CD8-positive, alpha-beta memory T cell (primary cell): ENCODE measurements at regions not wholly inside any gene's neighbourhood (a gene's known extent, or its start where the extent isn't known, plus 50 kb on each side); places are given as distances from the start of the nearest gene placed in this dataset.

Experiments
- CTCF ChIA-PET: fragments of 350-600 bp; sonication (Branson Sonifier 250); formaldehyde crosslinking; loops from one replicate; lab custom pipeline; 2021; ENCODE audit warnings: antibody characterized with exemption; lab: Charles Lee
- POLR2A ChIA-PET: fragments of 350-600 bp; sonication (Branson Sonifier 250); formaldehyde crosslinking; loops from one replicate; lab custom pipeline; 2021; ENCODE audit warnings: antibody characterized with exemption; lab: Charles Lee
- DNase-seq, 5 donors: peaks; one replicate each; pipeline versions ENCODE4 v3.0.0 to v3.0.0-alpha.2; 2020 to 2022; ENCODE audit warnings: mixed read lengths in 1 of 5
- H3K27ac ChIP-seq: one replicate; pipeline ENCODE4 v1.7.0; 2013; ENCODE audit warnings: low read depth, mild to moderate bottlenecking, low read length, moderate library complexity
- H3K27me3 ChIP-seq: 2 replicates; pipeline ENCODE4 v1.7.0; 2013; ENCODE audit warnings: low read length, mild to moderate bottlenecking; ENCODE audit not compliant: insufficient read depth, poor library complexity, severe bottlenecking
- H3K36me3 ChIP-seq: 2 replicates; pipeline ENCODE4 v1.7.0; 2013; ENCODE audit warnings: mild to moderate bottlenecking, low read length, moderate library complexity; ENCODE audit not compliant: insufficient read depth
- H3K4me1 ChIP-seq: 2 replicates; pipeline ENCODE4 v1.7.0; 2013; ENCODE audit warnings: mild to moderate bottlenecking, low read length, moderate library complexity; ENCODE audit not compliant: insufficient read depth
- H3K4me3 ChIP-seq: 2 replicates; pipeline ENCODE4 v1.7.0; 2013; ENCODE audit warnings: mild to moderate bottlenecking, low read length
- H3K9me3 ChIP-seq: 2 replicates; pipeline ENCODE4 v1.7.0; 2013; ENCODE audit warnings: mild to moderate bottlenecking, low read length
- H3K27ac Mint-ChIP-seq, 8 donors: one replicate each; pipeline ENCODE4 v1.8.0; 2020 to 2021; ENCODE audit warnings: mixed read lengths in 8 of 8, mild to moderate bottlenecking in 6 of 8, inconsistent platforms in 3 of 8, moderate library complexity in 3 of 8
- H3K27me3 Mint-ChIP-seq, 2 donors: one replicate each; pipeline ENCODE4 v1.8.0; 2020 to 2021; ENCODE audit warnings: mixed read lengths in 2 of 2, mild to moderate bottlenecking in 1 of 2, moderate library complexity in 1 of 2
- H3K36me3 Mint-ChIP-seq, 3 donors: one replicate each; pipeline ENCODE4 v1.8.0; 2020 to 2021; ENCODE audit warnings: mixed read lengths in 3 of 3, inconsistent platforms in 1 of 3, mild to moderate bottlenecking in 1 of 3
- H3K4me1 Mint-ChIP-seq, 3 donors: one replicate each; pipeline ENCODE4 v1.8.0; 2020 to 2021; ENCODE audit warnings: mixed read lengths in 3 of 3, inconsistent platforms in 1 of 3, mild to moderate bottlenecking in 1 of 3
- H3K4me3 Mint-ChIP-seq, 7 donors: one replicate each; pipeline ENCODE4 v1.8.0; 2020 to 2021; ENCODE audit warnings: mixed read lengths in 7 of 7, mild to moderate bottlenecking in 6 of 7, moderate library complexity in 4 of 7, inconsistent platforms in 2 of 7
- H3K9me3 Mint-ChIP-seq, 5 donors: one replicate each; pipeline ENCODE4 v1.8.0; 2020 to 2022; ENCODE audit warnings: mixed read lengths in 5 of 5, mild to moderate bottlenecking in 3 of 5, moderate library complexity in 2 of 5, inconsistent platforms in 1 of 5

GRCh38 chr10:111206521-111206920, 129.7 kb downstream of the ADRA2A start:
- H3K9me3 ChIP-seq = no peaks in the 10 kb centered on the region
- H3K27me3 ChIP-seq = no peaks in the 10 kb centered on the region
- Mint-ChIP-seq H3K27me3 (peaks cover 8 to 32% of the 10 kb centered on the region in 2 donors), H3K27ac (no peak overlapping the region), H3K4me3 (no peak overlapping the region), H3K4me1 (no peaks in the 10 kb centered on the region), H3K9me3 (no peaks in the 10 kb centered on the region), H3K36me3 (no peaks in the 10 kb centered on the region)
- H3K4me1 ChIP-seq = no peaks in the 10 kb centered on the region
- no peak for DNase-seq
- ChIA-PET POLR2A (no interaction called here), CTCF (no interaction called here)
- H3K4me3 ChIP-seq = no peak overlapping the region
- H3K27ac ChIP-seq = no peak overlapping the region
- no peaks in the 10 kb centered on the region for H3K36me3 ChIP-seq

GRCh38 chr10:111207500-111207899, 130.7 kb downstream of the ADRA2A start:
- H3K36me3 ChIP-seq = no peaks in the 10 kb centered on the region
- Mint-ChIP-seq H3K9me3 (no peaks in the 10 kb centered on the region), H3K4me1 (no peaks in the 10 kb centered on the region), H3K4me3 (no peak overlapping the region), H3K27me3 (peaks cover 8 to 27% of the 10 kb centered on the region in 2 donors), H3K36me3 (no peaks in the 10 kb centered on the region), H3K27ac (peak overlapping the region in 1 of 8 donors; percentile 58)
- POLR2A ChIA-PET = no interaction called here
- no peaks in the 10 kb centered on the region for H3K9me3 ChIP-seq
- no peaks in the 10 kb centered on the region for H3K27me3 ChIP-seq
- CTCF ChIA-PET = no interaction called here
- no peaks in the 10 kb centered on the region for H3K4me1 ChIP-seq
- no peak overlapping the region for H3K4me3 ChIP-seq
- DNase-seq = no peak
- H3K27ac ChIP-seq = no peak overlapping the region

GRCh38 chr10:111208951-111209350, 132.1 kb downstream of the ADRA2A start:
- CTCF ChIA-PET = no interaction called here
- Mint-ChIP-seq H3K27ac (no peak overlapping the region), H3K27me3 (peaks cover 8 to 18% of the 10 kb centered on the region in 2 donors), H3K4me1 (no peaks in the 10 kb centered on the region), H3K36me3 (no peaks in the 10 kb centered on the region), H3K4me3 (no peak overlapping the region), H3K9me3 (no peaks in the 10 kb centered on the region)
- Histone ChIP-seq H3K4me1 (no peaks in the 10 kb centered on the region), H3K4me3 (no peak overlapping the region), H3K27me3 (no peaks in the 10 kb centered on the region), H3K27ac (no peak overlapping the region), H3K36me3 (no peaks in the 10 kb centered on the region), H3K9me3 (no peaks in the 10 kb centered on the region)
- DNase-seq = no peak
- POLR2A ChIA-PET = no interaction called here

GRCh38 chr10:111209692-111210091, 132.9 kb downstream of the ADRA2A start:
- peaks cover 5 to 18% of the 10 kb centered on the region in 2 donors for H3K27me3 Mint-ChIP-seq

GRCh38 chr10:111211241-111211640, 134.4 kb downstream of the ADRA2A start:
- POLR2A ChIA-PET = no interaction called here
- H3K4me1 ChIP-seq = no peaks in the 10 kb centered on the region
- no peak for DNase-seq
- H3K36me3 ChIP-seq = no peaks in the 10 kb centered on the region
- H3K27ac Mint-ChIP-seq = no peak overlapping the region
- CTCF ChIA-PET = no interaction called here
- H3K27me3 ChIP-seq = no peaks in the 10 kb centered on the region
- H3K36me3 Mint-ChIP-seq = no peaks in the 10 kb centered on the region
- H3K9me3 ChIP-seq = no peaks in the 10 kb centered on the region
- H3K4me3 ChIP-seq = no peak overlapping the region
- H3K9me3 Mint-ChIP-seq = no peaks in the 10 kb centered on the region
- H3K4me1 Mint-ChIP-seq = no peaks in the 10 kb centered on the region
- H3K4me3 Mint-ChIP-seq = no peak overlapping the region
- H3K27ac ChIP-seq = no peak overlapping the region
- peaks cover 5 to 16% of the 10 kb centered on the region in 2 donors for H3K27me3 Mint-ChIP-seq

More at GRCh38 chr10:111209692-111210091, 132.9 kb downstream of the ADRA2A start:
- Mint-ChIP-seq H3K36me3 (no peaks in the 10 kb centered on the region), H3K27ac (no peak overlapping the region), H3K9me3 (no peaks in the 10 kb centered on the region), H3K4me1 (no peaks in the 10 kb centered on the region), H3K4me3 (no peak overlapping the region)
- Histone ChIP-seq H3K27ac (no peak overlapping the region), H3K27me3 (no peaks in the 10 kb centered on the region), H3K4me1 (no peaks in the 10 kb centered on the region), H3K9me3 (no peaks in the 10 kb centered on the region), H3K36me3 (no peaks in the 10 kb centered on the region), H3K4me3 (no peak overlapping the region)
- ChIA-PET CTCF (no interaction called here), POLR2A (no interaction called here)
- DNase-seq = no peak

GRCh38 chr10:111211706-111212105, 134.9 kb downstream of the ADRA2A start:
- Mint-ChIP-seq H3K27ac (no peak overlapping the region), H3K9me3 (peaks cover 0 to under 1% (median 0%) of the 10 kb centered on the region in 5 donors), H3K4me3 (no peak overlapping the region), H3K36me3 (no peaks in the 10 kb centered on the region), H3K27me3 (peaks cover 5 to 15% of the 10 kb centered on the region in 2 donors), H3K4me1 (no peaks in the 10 kb centered on the region)
- ChIA-PET CTCF (no interaction called here), POLR2A (no interaction called here)
- H3K4me3 ChIP-seq = no peak overlapping the region
- no peak for DNase-seq
- H3K36me3 ChIP-seq = no peaks in the 10 kb centered on the region
- H3K4me1 ChIP-seq = no peaks in the 10 kb centered on the region
- H3K9me3 ChIP-seq = no peaks in the 10 kb centered on the region
- no peaks in the 10 kb centered on the region for H3K27me3 ChIP-seq
- no peak overlapping the region for H3K27ac ChIP-seq

- peaks cover 0 to 5% (median 1%) of the 10 kb centered on the region in 5 donors for H3K9me3 Mint-ChIP-seq
- Histone ChIP-seq H3K27me3 (no peaks in the 10 kb centered on the region), H3K9me3 (no peaks in the 10 kb centered on the region), H3K27ac (no peak overlapping the region), H3K4me3 (no peak overlapping the region), H3K36me3 (no peaks in the 10 kb centered on the region), H3K4me1 (no peaks in the 10 kb centered on the region)
- CTCF ChIA-PET = no interaction called here
- H3K27ac Mint-ChIP-seq = no peak overlapping the region
- no peaks in the 10 kb centered on the region for H3K4me1 Mint-ChIP-seq
- POLR2A ChIA-PET = no interaction called here
- H3K27me3 Mint-ChIP-seq = peaks cover 39 to 72% of the 10 kb centered on the region in 2 donors
- no peaks in the 10 kb centered on the region for H3K36me3 Mint-ChIP-seq
- DNase-seq = no peak
- H3K4me3 Mint-ChIP-seq = no peak overlapping the region
These were observed 145.1 kb downstream of the ADRA2A start for GRCh38 chr10:111221682-111222480.

- peaks cover 39 to 76% of the 10 kb centered on the region in 2 donors for H3K27me3 Mint-ChIP-seq
- H3K27ac ChIP-seq = no peak overlapping the region
These were observed 146.1 kb downstream of the ADRA2A start for GRCh38 chr10:111222961-111223360.

More at GRCh38 chr10:111222961-111223360, 146.1 kb downstream of the ADRA2A start:
- Histone ChIP-seq H3K4me3 (no peak overlapping the region), H3K36me3 (no peaks in the 10 kb centered on the region), H3K27me3 (no peaks in the 10 kb centered on the region), H3K9me3 (no peaks in the 10 kb centered on the region), H3K4me1 (no peaks in the 10 kb centered on the region)
- Mint-ChIP-seq H3K4me1 (no peaks in the 10 kb centered on the region), H3K27ac (no peak overlapping the region), H3K9me3 (peaks cover 0 to 5% (median 0%) of the 10 kb centered on the region in 5 donors), H3K36me3 (no peaks in the 10 kb centered on the region), H3K4me3 (no peak overlapping the region)
- ChIA-PET CTCF (no interaction called here), POLR2A (no interaction called here)
- DNase-seq = no peak
